ENCODE measurements at regions not wholly inside any gene's neighbourhood (a gene's known extent, or its start where the extent isn't known, plus 50 kb on each side); places are given as distances from the start of the nearest gene placed in this dataset.

GRCh38 chr20:20780127-20780824, 67.8 kb upstream of the RALGAPA2 start:
- TF ChIP-seq, protein P1, sequence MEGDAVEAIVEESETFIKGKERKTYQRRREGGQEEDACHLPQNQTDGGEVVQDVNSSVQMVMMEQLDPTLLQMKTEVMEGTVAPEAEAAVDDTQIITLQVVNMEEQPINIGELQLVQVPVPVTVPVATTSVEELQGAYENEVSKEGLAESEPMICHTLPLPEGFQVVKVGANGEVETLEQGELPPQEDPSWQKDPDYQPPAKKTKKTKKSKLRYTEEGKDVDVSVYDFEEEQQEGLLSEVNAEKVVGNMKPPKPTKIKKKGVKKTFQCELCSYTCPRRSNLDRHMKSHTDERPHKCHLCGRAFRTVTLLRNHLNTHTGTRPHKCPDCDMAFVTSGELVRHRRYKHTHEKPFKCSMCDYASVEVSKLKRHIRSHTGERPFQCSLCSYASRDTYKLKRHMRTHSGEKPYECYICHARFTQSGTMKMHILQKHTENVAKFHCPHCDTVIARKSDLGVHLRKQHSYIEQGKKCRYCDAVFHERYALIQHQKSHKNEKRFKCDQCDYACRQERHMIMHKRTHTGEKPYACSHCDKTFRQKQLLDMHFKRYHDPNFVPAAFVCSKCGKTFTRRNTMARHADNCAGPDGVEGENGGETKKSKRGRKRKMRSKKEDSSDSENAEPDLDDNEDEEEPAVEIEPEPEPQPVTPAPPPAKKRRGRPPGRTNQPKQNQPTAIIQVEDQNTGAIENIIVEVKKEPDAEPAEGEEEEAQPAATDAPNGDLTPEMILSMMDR (IDR thresholded peaks at IDR 0.05): no peak
- TF ChIP-seq POLR2A (IDR thresholded peaks at IDR 0.05): no peak
